Endothelial cell of umbilical vein (primary cell): ENCODE measurements at regions not wholly inside any gene's neighbourhood (a gene's known extent, or its start where the extent isn't known, plus 50 kb on each side); places are given as distances from the start of the nearest gene placed in this dataset.

Experiments used
- BruUV-seq: library from RNA; stranded (reverse); fragments of 400-500 nt; replicated peaks from 2 replicates; lab custom pipeline; 2021; lab: Mats Ljungman, UMichigan
- CTCF ChIA-PET: fragments of 300-600, 350-600 bp; sonication (Branson Sonifier 250); formaldehyde crosslinking; loops from one replicate; lab custom pipeline; 2021; ENCODE audit warnings: antibody characterized with exemption, inconsistent platforms; lab: Charles Lee
- POLR2A ChIA-PET: fragments of 300-600, 350-600 bp; sonication (Branson Sonifier 250); formaldehyde crosslinking; loops from one replicate; lab custom pipeline; 2021; ENCODE audit warnings: antibody characterized with exemption, inconsistent platforms; lab: Charles Lee
- DNase-seq: peaks from one replicate; pipeline ENCODE4 v3.0.0-alpha.2; 2011; ENCODE audit warnings: low read depth, low spot score
- FAIRE-seq: peaks from 2 replicates; lab custom pipeline; 2011; peaks lifted over from hg19 to GRCh38; lab: Jason Lieb, UNC
- H2AFZ ChIP-seq: 2 replicates; pipeline ENCODE4 v1.6.0; 2012; ENCODE audit warnings: low read depth, low read length, control low read depth, inconsistent platforms
- H3K27ac ChIP-seq: 2 replicates; pipeline ENCODE4 v1.5.1; 2011; ENCODE audit warnings: low read depth, mild to moderate bottlenecking, control low read depth, low read length, moderate library complexity; ENCODE audit not compliant: insufficient read depth
- H3K27me3 ChIP-seq, 2 experiments: 2 replicates each; pipeline versions ENCODE4 v1.6.0 to v1.6.1; 2011; ENCODE audit warnings: low read length in 2 of 2, mixed read lengths in 1 of 2; ENCODE audit not compliant: control insufficient read depth in 2 of 2, insufficient read depth in 2 of 2
- H3K36me3 ChIP-seq, 2 experiments: 2 replicates in 1 of 2; 3 replicates in 1 of 2; pipeline ENCODE4 v1.5.1; 2011; ENCODE audit warnings: low read length in 2 of 2, mild to moderate bottlenecking in 1 of 2, moderate library complexity in 1 of 2; ENCODE audit not compliant: control insufficient read depth in 2 of 2, insufficient read depth in 2 of 2; ENCODE audit errors: extremely low read depth in 1 of 2
- H3K4me1 ChIP-seq: 3 replicates; pipeline ENCODE4 v1.5.1; 2011; ENCODE audit warnings: mild to moderate bottlenecking, low read length; ENCODE audit not compliant: control insufficient read depth, insufficient read depth; ENCODE audit errors: extremely low read depth
- H3K4me2 ChIP-seq: 2 replicates; pipeline ENCODE4 v1.6.1; 2011; ENCODE audit warnings: low read length, control low read depth, mixed read lengths; ENCODE audit not compliant: insufficient read depth
- H3K4me3 ChIP-seq, 3 experiments: fragments of 200-600 bp in 1 of 3; sonication (generic), shearing (Covaris generic) in 1 of 3; replicated peaks in 1 of 3; 2 replicates each; pipeline ENCODE4 v1.5.1; 2011 to 2016; ENCODE audit warnings: control low read depth in 3 of 3, low read length in 3 of 3, mild to moderate bottlenecking in 2 of 3, inconsistent platforms in 1 of 3, low read depth in 1 of 3, moderate library complexity in 1 of 3; ENCODE audit not compliant: insufficient read depth in 1 of 3
- H3K79me2 ChIP-seq: 2 replicates; pipeline ENCODE4 v1.6.0; 2012; ENCODE audit warnings: low read length, inconsistent platforms; ENCODE audit not compliant: control insufficient read depth, insufficient read depth
- H3K9ac ChIP-seq: replicated peaks from 2 replicates; pipeline ENCODE3; 2011; ENCODE audit warnings: low read length, control low read depth; ENCODE audit not compliant: insufficient read depth; ENCODE audit errors: extremely low read depth
- H3K9me1 ChIP-seq: replicated peaks from 3 replicates; pipeline ENCODE4 v1.6.0; 2011; ENCODE audit warnings: mild to moderate bottlenecking, low read length; ENCODE audit not compliant: control insufficient read depth, insufficient read depth; ENCODE audit errors: extremely low read depth
- H3K9me3 ChIP-seq: replicated peaks from 2 replicates; pipeline ENCODE4 v1.5.1; 2012; ENCODE audit warnings: low read length, inconsistent platforms; ENCODE audit not compliant: control insufficient read depth, insufficient read depth
- H4K20me1 ChIP-seq: replicated peaks from 2 replicates; pipeline ENCODE3; 2011; ENCODE audit warnings: mild to moderate bottlenecking, low read length; ENCODE audit not compliant: control insufficient read depth, insufficient read depth; ENCODE audit errors: extremely low read depth
- CTCF ChIP-seq, 2 donors: IDR thresholded peaks; 1 replicate in 1 of 2; 2 replicates in 1 of 2; pipeline ENCODE4 v1.5.1; 2011; ENCODE audit warnings: low read length in 2 of 2, mild to moderate bottlenecking in 2 of 2, moderate library complexity in 2 of 2, control low read depth in 1 of 2, inconsistent platforms in 1 of 2, low read depth in 1 of 2; ENCODE audit not compliant: insufficient read depth in 1 of 2; ENCODE audit errors: extremely low read depth in 1 of 2
- EZH2 ChIP-seq: IDR thresholded peaks from 2 replicates; pipeline ENCODE4 v1.6.1; 2012; ENCODE audit warnings: borderline replicate concordance, low read depth, mild to moderate bottlenecking, moderate library complexity, low read length, inconsistent platforms; ENCODE audit not compliant: severe bottlenecking
- FOS ChIP-seq: IDR thresholded peaks from 2 replicates; pipeline ENCODE4 v1.6.1; 2011; ENCODE audit warnings: mild to moderate bottlenecking, low read length, moderate library complexity, borderline replicate concordance; ENCODE audit not compliant: insufficient read depth
- GATA2 ChIP-seq: IDR thresholded peaks from 2 replicates; pipeline ENCODE4 v1.7.0; 2011; ENCODE audit warnings: low read depth, mild to moderate bottlenecking, moderate library complexity, mixed read lengths, low read length; ENCODE audit not compliant: insufficient read length, insufficient read depth
- JUN ChIP-seq: IDR thresholded peaks from 2 replicates; pipeline ENCODE4 v1.6.1; 2011; ENCODE audit warnings: borderline replicate concordance, low read depth; ENCODE audit not compliant: insufficient read length, insufficient read depth
- MYC ChIP-seq: IDR thresholded peaks from one replicate; pipeline ENCODE4 v1.6.1; 2011; ENCODE audit warnings: mild to moderate bottlenecking, low read depth, low read length
- POLR2AphosphoS5 ChIP-seq: IDR thresholded peaks from 2 replicates; pipeline ENCODE4 v1.6.1; 2012; ENCODE audit warnings: low read depth, mild to moderate bottlenecking, control low read depth, low read length, moderate library complexity; ENCODE audit not compliant: insufficient read depth
- dilution Hi-C: fragments of 300-500 bp; cut with MboI; formaldehyde crosslinking; loops from one replicate; pipeline ENCODE4 v1.15.0; 2019; ENCODE audit warnings: low sequenced_read_pairs; ENCODE audit not compliant: extremely low pct_ligation_motif_present
- intact Hi-C: fragments of 100-400 bp; cut with micrococcal nuclease; formaldehyde crosslinking; loops from one replicate; pipeline ENCODE4 v1.10.0; 2022
- TF ChIP-seq, protein P1 (sequence below): IDR thresholded peaks from 2 replicates; pipeline ENCODE4 v1.6.1; 2011; ENCODE audit not compliant: insufficient read depth, insufficient read length

GRCh38 chr16:74075393-74075792 is 221.2 kb upstream of the PSMD7 start:
- no peak overlapping the region for H3K4me3 ChIP-seq
- ChIA-PET POLR2A (no interaction called here), CTCF (no interaction called here)
- no peaks in the 10 kb centered on the region for H3K27me3 ChIP-seq
- no peak overlapping the region for H3K4me2 ChIP-seq
- no peak overlapping the region for H3K27ac ChIP-seq
- no TSS peak for BruUV-seq
- H2AFZ ChIP-seq, result no peak overlapping the region
- intact Hi-C loops (no loop called here), dilution Hi-C loops (no loop called here)
- H3K9ac ChIP-seq, result no peak overlapping the region
- no peaks in the 10 kb centered on the region for H4K20me1 ChIP-seq
- no peak for DNase-seq
- no peak for FAIRE-seq
- TF ChIP-seq POLR2AphosphoS5, result no peak
- TF ChIP-seq MYC, result no peak
- TF ChIP-seq GATA2, result no peak
- TF ChIP-seq, protein P1, sequence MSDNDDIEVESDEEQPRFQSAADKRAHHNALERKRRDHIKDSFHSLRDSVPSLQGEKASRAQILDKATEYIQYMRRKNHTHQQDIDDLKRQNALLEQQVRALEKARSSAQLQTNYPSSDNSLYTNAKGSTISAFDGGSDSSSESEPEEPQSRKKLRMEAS, result no peak
- no peak for TF ChIP-seq EZH2
- TF ChIP-seq FOS, result no peak
- H3K9me1 ChIP-seq, result no peaks in the 10 kb centered on the region
- H3K36me3 ChIP-seq, result no peaks in the 10 kb centered on the region
- no peaks in the 10 kb centered on the region for H3K4me1 ChIP-seq
- H3K9me3 ChIP-seq, result no peaks in the 10 kb centered on the region
- H3K79me2 ChIP-seq, result no peaks in the 10 kb centered on the region

DNA sequence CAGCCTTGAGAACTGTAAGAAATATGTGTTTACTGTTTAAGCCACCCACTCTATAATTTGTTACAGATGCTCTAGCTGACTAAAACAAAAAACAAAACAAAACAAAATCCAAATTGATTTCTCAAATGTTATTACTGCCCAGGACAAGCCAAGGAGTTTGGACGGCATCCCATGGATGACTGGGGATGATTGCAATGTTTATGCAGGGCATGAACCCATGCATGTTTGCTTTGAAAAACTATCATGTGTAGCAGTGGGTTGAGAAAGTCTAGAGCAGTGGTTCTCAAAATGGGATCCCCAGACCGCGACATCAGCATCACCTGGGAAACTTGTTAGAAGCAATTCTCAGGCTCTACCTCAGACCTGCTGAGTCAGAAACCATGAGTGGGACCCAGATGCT is 223.2 kb upstream of the PSMD7 start:
- dilution Hi-C loops, result no loop called here

More for the DNA sequence above, 223.2 kb upstream of the PSMD7 start:
- Histone ChIP-seq H3K4me1 (no peaks in the 10 kb centered on the region), H3K4me3 (no peak overlapping the region), H3K9me3 (no peaks in the 10 kb centered on the region), H3K36me3 (no peaks in the 10 kb centered on the region), H3K9ac (no peak overlapping the region), H3K9me1 (no peaks in the 10 kb centered on the region), H3K79me2 (no peaks in the 10 kb centered on the region), H3K4me2 (no peak overlapping the region), H2AFZ (no peak overlapping the region), H4K20me1 (no peaks in the 10 kb centered on the region), H3K27ac (no peak overlapping the region), H3K27me3 (no peaks in the 10 kb centered on the region)
- ChIA-PET CTCF (no interaction called here), POLR2A (no interaction called here)
- intact Hi-C loops, result no loop called here
- DNase-seq, result no peak
- no TSS peak for BruUV-seq
- FAIRE-seq, result no peak
- TF ChIP-seq MYC, result no peak
- no peak for TF ChIP-seq GATA2
- TF ChIP-seq EZH2, result no peak
- TF ChIP-seq, protein P1, result no peak
- no peak for TF ChIP-seq JUN
- no peak for TF ChIP-seq CTCF (IDR thresholded peaks at IDR 0.05; ENCODE audit: extremely low read depth in 1 of 2, insufficient read depth in 1 of 2, low read depth in 1 of 2, low read length in 2 of 2)
- no peak for TF ChIP-seq FOS
- no peak for TF ChIP-seq POLR2AphosphoS5
